Neural cell (in vitro differentiated cells): ENCODE measurements at regions not wholly inside any gene's neighbourhood (a gene's known extent, or its start where the extent isn't known, plus 50 kb on each side); places are given as distances from the start of the nearest gene placed in this dataset.

Experiments used
- CTCF ChIP-seq: fragments of 450-650 bp; IDR thresholded peaks from 2 replicates; pipeline ENCODE4 v1.5.1; 2014; ENCODE audit warnings: antibody characterized with exemption, mild to moderate bottlenecking, moderate library complexity; ENCODE audit not compliant: poor library complexity, severe bottlenecking
- POLR2AphosphoS5 ChIP-seq: IDR thresholded peaks from 2 replicates; pipeline ENCODE4 v1.6.1; 2012
- RAD21 ChIP-seq: fragments of 450-650 bp; conservative IDR thresholded peaks from 2 replicates; pipeline ENCODE4 v1.6.1; 2014; ENCODE audit warnings: antibody characterized with exemption, mild to moderate bottlenecking, moderate library complexity
- REST ChIP-seq: IDR thresholded peaks from 2 replicates; pipeline ENCODE4 v1.6.1; 2012; ENCODE audit warnings: borderline replicate concordance
- TAF1 ChIP-seq: IDR thresholded peaks from 2 replicates; pipeline ENCODE4 v1.6.1; 2012; ENCODE audit warnings: low read depth

GRCh38 chr10:83677795-83678194, 461.5 kb upstream of the GHITM start:
- TF ChIP-seq CTCF: no peak
- no peak for TF ChIP-seq RAD21
- no peak for TF ChIP-seq REST
- TF ChIP-seq POLR2AphosphoS5: no peak
- no peak for TF ChIP-seq TAF1
